ENCODE measurements at regions not wholly inside any gene's neighbourhood (a gene's known extent, or its start where the extent isn't known, plus 50 kb on each side); places are given as distances from the start of the nearest gene placed in this dataset.
"Not testable (repeated sequence)": the region's sequence is repeated elsewhere in the genome, so short reads cannot be mapped to it uniquely, and the experiment has no call there.

GRCh38 chr14:41225433-41225832 lies 381.2 kb upstream of the LRFN5 start:
- no peaks in the 10 kb centered on the region for H3K9me3 Mint-ChIP-seq (ENCODE audit: unreplicated experiment)
- no peaks in the 10 kb centered on the region for H3K4me1 Mint-ChIP-seq (ENCODE audit: low read depth, unreplicated experiment)
- TF ChIP-seq CTCF (IDR thresholded peaks at IDR 0.05; ENCODE audit: partially characterized antibody, unreplicated experiment), result no peak
- no peak overlapping the region for H3K27ac Mint-ChIP-seq (ENCODE audit: unreplicated experiment)
- no peaks in the 10 kb centered on the region for H3K36me3 Mint-ChIP-seq (ENCODE audit: unreplicated experiment)
- H3K27me3 Mint-ChIP-seq (ENCODE audit: unreplicated experiment), result no peaks in the 10 kb centered on the region
- no peak for DNase-seq
- no peak overlapping the region for H3K4me3 Mint-ChIP-seq (ENCODE audit: unreplicated experiment)

GRCh38 chr14:41222581-41222980 lies 384.1 kb upstream of the LRFN5 start:
- H3K27ac Mint-ChIP-seq (ENCODE audit: unreplicated experiment), result no peak overlapping the region
- no peak overlapping the region for H3K4me3 Mint-ChIP-seq (ENCODE audit: unreplicated experiment)
- no peak for TF ChIP-seq CTCF (IDR thresholded peaks at IDR 0.05; ENCODE audit: partially characterized antibody, unreplicated experiment)
- DNase-seq, result no peak
- no peaks in the 10 kb centered on the region for H3K27me3 Mint-ChIP-seq (ENCODE audit: unreplicated experiment)
- no peaks in the 10 kb centered on the region for H3K9me3 Mint-ChIP-seq (ENCODE audit: unreplicated experiment)
- H3K36me3 Mint-ChIP-seq (ENCODE audit: unreplicated experiment), result no peaks in the 10 kb centered on the region
- H3K4me1 Mint-ChIP-seq (ENCODE audit: low read depth, unreplicated experiment), result no peaks in the 10 kb centered on the region

- not testable (repeated sequence) for H3K27ac Mint-ChIP-seq (ENCODE audit: unreplicated experiment); H3K4me3 Mint-ChIP-seq (ENCODE audit: unreplicated experiment); H3K27me3 Mint-ChIP-seq (ENCODE audit: unreplicated experiment); DNase-seq; H3K9me3 Mint-ChIP-seq (ENCODE audit: unreplicated experiment); H3K36me3 Mint-ChIP-seq (ENCODE audit: unreplicated experiment); H3K4me1 Mint-ChIP-seq (ENCODE audit: low read depth, unreplicated experiment)
These were observed 391.7 kb upstream of the LRFN5 start for GRCh38 chr14:41214978-41215377.

GRCh38 chr14:41201696-41202095 lies 405.0 kb upstream of the LRFN5 start:
- no peak for TF ChIP-seq CTCF (IDR thresholded peaks at IDR 0.05; ENCODE audit: partially characterized antibody, unreplicated experiment)
- Mint-ChIP-seq H3K4me1 (ENCODE audit: low read depth, unreplicated experiment) (no peaks in the 10 kb centered on the region), H3K27ac (ENCODE audit: unreplicated experiment) (no peak overlapping the region), H3K36me3 (ENCODE audit: unreplicated experiment) (no peaks in the 10 kb centered on the region), H3K27me3 (ENCODE audit: unreplicated experiment) (no peaks in the 10 kb centered on the region), H3K4me3 (ENCODE audit: unreplicated experiment) (no peak overlapping the region), H3K9me3 (ENCODE audit: unreplicated experiment) (no peaks in the 10 kb centered on the region)
- DNase-seq, result no peak

GRCh38 chr14:41187868-41188267 lies 418.8 kb upstream of the LRFN5 start:
- no peak overlapping the region for H3K4me3 Mint-ChIP-seq (ENCODE audit: unreplicated experiment)
- H3K4me1 Mint-ChIP-seq (ENCODE audit: low read depth, unreplicated experiment), result no peaks in the 10 kb centered on the region

More at GRCh38 chr14:41187868-41188267, 418.8 kb upstream of the LRFN5 start:
- no peak overlapping the region for H3K27ac Mint-ChIP-seq (ENCODE audit: unreplicated experiment)
- H3K9me3 Mint-ChIP-seq (ENCODE audit: unreplicated experiment), result no peaks in the 10 kb centered on the region
- H3K36me3 Mint-ChIP-seq (ENCODE audit: unreplicated experiment), result no peaks in the 10 kb centered on the region
- no peak for TF ChIP-seq CTCF (IDR thresholded peaks at IDR 0.05; ENCODE audit: partially characterized antibody, unreplicated experiment)
- no peaks in the 10 kb centered on the region for H3K27me3 Mint-ChIP-seq (ENCODE audit: unreplicated experiment)
- DNase-seq, result no peak

Data from glutamatergic neuron (in vitro differentiated cells).